Vagina (tissue), 2 donors: ENCODE measurements at regions not wholly inside any gene's neighbourhood (a gene's known extent, or its start where the extent isn't known, plus 50 kb on each side); places are given as distances from the start of the nearest gene placed in this dataset.

ENCODE experiments used
- DNase-seq, 2 donors: peaks; one replicate each; pipeline ENCODE4 v3.0.0-alpha.2; 2017; ENCODE audit errors: extremely low spot score in 2 of 2
- H3K27ac ChIP-seq: fragments of 200-600 bp; sonication (generic); one replicate; pipeline ENCODE4 v1.5.1; 2019
- H3K27me3 ChIP-seq: fragments of 200-600 bp; sonication (generic); one replicate; pipeline ENCODE4 v1.5.1; 2019
- H3K36me3 ChIP-seq, 2 donors: fragments of 200-600 bp; sonication (generic); one replicate each; pipeline ENCODE4 v1.5.1; 2017 to 2019
- H3K4me1 ChIP-seq: fragments of 200-600 bp; sonication (generic); one replicate; pipeline ENCODE4 v1.5.1; 2019
- H3K4me3 ChIP-seq, 2 donors: fragments of 200-600 bp; sonication (generic); 1 replicate in 1 of 2; 2 replicates in 1 of 2; pipeline ENCODE4 v1.5.1; 2016 to 2019
- H3K9me3 ChIP-seq: fragments of 200-600 bp; sonication (generic); one replicate; pipeline ENCODE4 v1.5.1; 2019
- CTCF ChIP-seq, 3 experiments: fragments of 450-650 bp in 2 of 3; fragments of 200-600 bp in 1 of 3; sonication (generic) in 1 of 3; IDR thresholded peaks; one replicate each; pipeline ENCODE4 v1.5.1; 2017 to 2019; ENCODE audit warnings: antibody characterized with exemption in 3 of 3, mild to moderate bottlenecking in 2 of 3, moderate library complexity in 2 of 3
- POLR2A ChIP-seq, 2 donors: fragments of 450-650 bp; IDR thresholded peaks; one replicate each; pipeline ENCODE4 v1.6.1; 2017; ENCODE audit warnings: antibody characterized with exemption in 2 of 2, mild to moderate bottlenecking in 2 of 2, moderate library complexity in 2 of 2
- POLR2AphosphoS5 ChIP-seq, 2 donors: sonication (generic); formaldehyde crosslinking; IDR thresholded peaks; one replicate each; pipeline ENCODE4 v1.9.0; 2017; ENCODE audit warnings: antibody characterized with exemption in 2 of 2, mild to moderate bottlenecking in 2 of 2, low read depth in 1 of 2; ENCODE audit not compliant: insufficient read depth in 1 of 2
- intact Hi-C: fragments of 100-400 bp; cut with DNase I; formaldehyde crosslinking; loops from one replicate; pipeline ENCODE4 v1.15.1; 2023

- intact Hi-C loops = no loop called here
- Histone ChIP-seq H3K4me1 (no peaks in the 10 kb centered on the region), H3K4me3 (no peak overlapping the region), H3K9me3 (no peaks in the 10 kb centered on the region), H3K36me3 (no peaks in the 10 kb centered on the region), H3K27me3 (no peaks in the 10 kb centered on the region), H3K27ac (no peak overlapping the region)
- TF ChIP-seq POLR2AphosphoS5 (IDR thresholded peaks at IDR 0.05; ENCODE audit: insufficient read depth in 1 of 2, low read depth in 1 of 2) (no peak), POLR2A (IDR thresholded peaks at IDR 0.05) (no peak), CTCF (IDR thresholded peaks at IDR 0.05) (no peak)
- DNase-seq = no peak
These were observed 310.4 kb downstream of the ARAP2 start for GRCh38 chr4:35933901-35934300.

GRCh38 chr4:35934320-35934981, 309.9 kb downstream of the ARAP2 start:
- Histone ChIP-seq H3K4me1 (no peaks in the 10 kb centered on the region), H3K27me3 (no peaks in the 10 kb centered on the region), H3K4me3 (no peak overlapping the region), H3K27ac (no peak overlapping the region), H3K36me3 (no peaks in the 10 kb centered on the region), H3K9me3 (no peaks in the 10 kb centered on the region)
- no peak for TF ChIP-seq POLR2AphosphoS5 (IDR thresholded peaks at IDR 0.05; ENCODE audit: insufficient read depth in 1 of 2, low read depth in 1 of 2)
- peak; percentile 5 to 35 (median 16) for TF ChIP-seq CTCF (IDR thresholded peaks at IDR 0.05)
- TF ChIP-seq POLR2A (IDR thresholded peaks at IDR 0.05) = no peak
- no peak for DNase-seq
- intact Hi-C loops = no loop called here

GRCh38 chr4:35938936-35939335, 305.4 kb downstream of the ARAP2 start:
- no peak for DNase-seq
- Histone ChIP-seq H3K27me3 (no peaks in the 10 kb centered on the region), H3K27ac (no peak overlapping the region), H3K36me3 (no peaks in the 10 kb centered on the region), H3K4me3 (no peak overlapping the region), H3K4me1 (no peaks in the 10 kb centered on the region), H3K9me3 (no peaks in the 10 kb centered on the region)
- TF ChIP-seq POLR2A (IDR thresholded peaks at IDR 0.05) (no peak), POLR2AphosphoS5 (IDR thresholded peaks at IDR 0.05; ENCODE audit: insufficient read depth in 1 of 2, low read depth in 1 of 2) (no peak), CTCF (IDR thresholded peaks at IDR 0.05) (no peak)
- intact Hi-C loops = no loop called here

GRCh38 chr4:35939751-35940150, 304.6 kb downstream of the ARAP2 start:
- Histone ChIP-seq H3K9me3 (no peaks in the 10 kb centered on the region), H3K27me3 (no peaks in the 10 kb centered on the region), H3K27ac (no peak overlapping the region), H3K4me3 (no peak overlapping the region), H3K4me1 (no peaks in the 10 kb centered on the region), H3K36me3 (no peaks in the 10 kb centered on the region)
- no peak for DNase-seq
- intact Hi-C loops = no loop called here
- no peak for TF ChIP-seq CTCF (IDR thresholded peaks at IDR 0.05)
- no peak for TF ChIP-seq POLR2AphosphoS5 (IDR thresholded peaks at IDR 0.05; ENCODE audit: insufficient read depth in 1 of 2, low read depth in 1 of 2)
- no peak for TF ChIP-seq POLR2A (IDR thresholded peaks at IDR 0.05)

- no peaks in the 10 kb centered on the region for H3K4me1 ChIP-seq
- no peak overlapping the region for H3K27ac ChIP-seq
- H3K36me3 ChIP-seq = no peaks in the 10 kb centered on the region
- H3K27me3 ChIP-seq = no peaks in the 10 kb centered on the region
- TF ChIP-seq CTCF (IDR thresholded peaks at IDR 0.05) (no peak), POLR2A (IDR thresholded peaks at IDR 0.05) (no peak), POLR2AphosphoS5 (IDR thresholded peaks at IDR 0.05; ENCODE audit: insufficient read depth in 1 of 2, low read depth in 1 of 2) (no peak)
- H3K4me3 ChIP-seq = no peak overlapping the region
- intact Hi-C loops = no loop called here
- no peak for DNase-seq
- H3K9me3 ChIP-seq = no peaks in the 10 kb centered on the region
These were observed 302.2 kb downstream of the ARAP2 start for GRCh38 chr4:35942092-35942491.
